Hepatocyte (in vitro differentiated cells): ENCODE measurements at regions not wholly inside any gene's neighbourhood (a gene's known extent, or its start where the extent isn't known, plus 50 kb on each side); places are given as distances from the start of the nearest gene placed in this dataset.
"Not testable (repeated sequence)": the region's sequence is repeated elsewhere in the genome, so short reads cannot be mapped to it uniquely, and the experiment has no call there.

Experiments
- EZH2phosphoT487 ChIP-seq: fragments of 200-600 bp; sonication (generic); IDR thresholded peaks from one replicate; pipeline ENCODE4 v1.6.1; 2018; ENCODE audit warnings: antibody characterized with exemption, mild to moderate bottlenecking, low read depth, moderate library complexity; ENCODE audit not compliant: unreplicated experiment, severe bottlenecking
- TF ChIP-seq, protein P1 (sequence below): fragments of 200-600 bp; sonication (generic); IDR thresholded peaks from 2 replicates; pipeline ENCODE4 v1.5.1; 2016; ENCODE audit warnings: antibody characterized with exemption, mild to moderate bottlenecking; ENCODE audit not compliant: poor library complexity

- TF ChIP-seq, protein P1, sequence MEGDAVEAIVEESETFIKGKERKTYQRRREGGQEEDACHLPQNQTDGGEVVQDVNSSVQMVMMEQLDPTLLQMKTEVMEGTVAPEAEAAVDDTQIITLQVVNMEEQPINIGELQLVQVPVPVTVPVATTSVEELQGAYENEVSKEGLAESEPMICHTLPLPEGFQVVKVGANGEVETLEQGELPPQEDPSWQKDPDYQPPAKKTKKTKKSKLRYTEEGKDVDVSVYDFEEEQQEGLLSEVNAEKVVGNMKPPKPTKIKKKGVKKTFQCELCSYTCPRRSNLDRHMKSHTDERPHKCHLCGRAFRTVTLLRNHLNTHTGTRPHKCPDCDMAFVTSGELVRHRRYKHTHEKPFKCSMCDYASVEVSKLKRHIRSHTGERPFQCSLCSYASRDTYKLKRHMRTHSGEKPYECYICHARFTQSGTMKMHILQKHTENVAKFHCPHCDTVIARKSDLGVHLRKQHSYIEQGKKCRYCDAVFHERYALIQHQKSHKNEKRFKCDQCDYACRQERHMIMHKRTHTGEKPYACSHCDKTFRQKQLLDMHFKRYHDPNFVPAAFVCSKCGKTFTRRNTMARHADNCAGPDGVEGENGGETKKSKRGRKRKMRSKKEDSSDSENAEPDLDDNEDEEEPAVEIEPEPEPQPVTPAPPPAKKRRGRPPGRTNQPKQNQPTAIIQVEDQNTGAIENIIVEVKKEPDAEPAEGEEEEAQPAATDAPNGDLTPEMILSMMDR: not testable (repeated sequence)
- TF ChIP-seq EZH2phosphoT487: not testable (repeated sequence)
These were observed 690.7 kb upstream of the SLC35B3 start for GRCh38 chr6:9126034-9126433.
